OCI-LY7 (cell line): ENCODE measurements at regions not wholly inside any gene's neighbourhood (a gene's known extent, or its start where the extent isn't known, plus 50 kb on each side); places are given as distances from the start of the nearest gene placed in this dataset.

Experiments used
- BruUV-seq: library from RNA; stranded (reverse); fragments of 400-500 nt; replicated peaks from 2 replicates; lab custom pipeline; 2021; lab: Mats Ljungman, UMichigan
- CTCF ChIA-PET: fragments of 300-600 bp; sonication (Branson Sonifier 250); formaldehyde crosslinking; loops from one replicate; lab custom pipeline; 2022; ENCODE audit warnings: antibody characterized with exemption; ENCODE audit not compliant: unreplicated experiment; lab: Charles Lee
- POLR2A ChIA-PET: fragments of 300-600 bp; sonication (Branson Sonifier 250); formaldehyde crosslinking; loops from one replicate; lab custom pipeline; 2022; ENCODE audit warnings: antibody characterized with exemption; lab: Charles Lee
- DNase-seq: peaks from one replicate; pipeline ENCODE4 v3.0.0-alpha.2; 2015; ENCODE audit warnings: low spot score
- H2AFZ ChIP-seq: fragments of 200-600 bp; sonication (generic), shearing (Covaris generic); 2 replicates; pipeline ENCODE4 v1.6.1; 2014; ENCODE audit warnings: mild to moderate bottlenecking, antibody characterized with exemption, low read length, moderate library complexity
- H3K27ac ChIP-seq: fragments of 200-600 bp; sonication (generic); 2 replicates; pipeline ENCODE4 v1.5.1; 2014; ENCODE audit warnings: mixed run types, low read depth, mild to moderate bottlenecking, moderate library complexity, low read length, inconsistent platforms; ENCODE audit not compliant: poor library complexity, severe bottlenecking
- H3K36me3 ChIP-seq: fragments of 200-600 bp; sonication (generic); 2 replicates; pipeline ENCODE4 v1.6.1; 2014; ENCODE audit warnings: mild to moderate bottlenecking, antibody characterized with exemption, low read length, moderate library complexity, mixed read lengths; ENCODE audit not compliant: insufficient read depth
- H3K4me1 ChIP-seq: fragments of 200-600 bp; sonication (generic); 2 replicates; pipeline ENCODE4 v1.5.1; 2014; ENCODE audit warnings: mild to moderate bottlenecking, low read length; ENCODE audit not compliant: insufficient read depth, poor library complexity, severe bottlenecking
- H3K4me2 ChIP-seq: fragments of 200-600 bp; sonication (generic); 2 replicates; pipeline ENCODE4 v1.6.1; 2014; ENCODE audit warnings: mild to moderate bottlenecking, low read length
- H3K4me3 ChIP-seq: fragments of 200-600 bp; sonication (generic); 2 replicates; pipeline ENCODE4 v1.5.1; 2014; ENCODE audit warnings: mild to moderate bottlenecking, low read depth, low read length; ENCODE audit not compliant: poor library complexity, severe bottlenecking
- H3K79me2 ChIP-seq: fragments of 200-600 bp; sonication (generic); 2 replicates; pipeline ENCODE4 v1.6.1; 2016; ENCODE audit warnings: low read depth, mild to moderate bottlenecking, low read length, moderate library complexity, mixed read lengths; ENCODE audit not compliant: insufficient read depth
- H3K9me2 ChIP-seq: fragments of 200-600 bp; sonication (generic); 2 replicates; pipeline ENCODE4 v1.6.1; 2016; ENCODE audit warnings: mild to moderate bottlenecking, low read length, mixed read lengths; ENCODE audit not compliant: insufficient read depth
- H3K9me3 ChIP-seq: fragments of 200-600 bp; sonication (generic); 2 replicates; pipeline ENCODE4 v1.6.1; 2014; ENCODE audit warnings: mild to moderate bottlenecking, mixed run types, low read length, mixed read lengths
- H4K20me1 ChIP-seq: fragments of 200-600 bp; sonication (generic); 2 replicates; pipeline ENCODE4 v1.6.1; 2014; ENCODE audit warnings: mild to moderate bottlenecking, antibody characterized with exemption, low read length, moderate library complexity, mixed read lengths; ENCODE audit not compliant: insufficient read depth
- CTCF ChIP-seq: fragments of 200-600 bp; sonication (generic); conservative IDR thresholded peaks from 2 replicates; pipeline ENCODE4 v1.5.1; 2014; ENCODE audit warnings: mild to moderate bottlenecking, antibody characterized with exemption, low read length, moderate library complexity, mixed read lengths
- EZH2phosphoT487 ChIP-seq: fragments of 200-600 bp; sonication (generic); IDR thresholded peaks from 2 replicates; pipeline ENCODE4 v1.6.1; 2018; ENCODE audit warnings: low read depth, borderline replicate concordance, mild to moderate bottlenecking, mixed run types, antibody characterized with exemption, low read length, moderate library complexity, mixed read lengths
- intact Hi-C: fragments of 100-400 bp; cut with micrococcal nuclease; formaldehyde crosslinking; loops from one replicate; pipeline ENCODE4 v1.10.0; 2022; ENCODE audit not compliant: unreplicated experiment

DNA sequence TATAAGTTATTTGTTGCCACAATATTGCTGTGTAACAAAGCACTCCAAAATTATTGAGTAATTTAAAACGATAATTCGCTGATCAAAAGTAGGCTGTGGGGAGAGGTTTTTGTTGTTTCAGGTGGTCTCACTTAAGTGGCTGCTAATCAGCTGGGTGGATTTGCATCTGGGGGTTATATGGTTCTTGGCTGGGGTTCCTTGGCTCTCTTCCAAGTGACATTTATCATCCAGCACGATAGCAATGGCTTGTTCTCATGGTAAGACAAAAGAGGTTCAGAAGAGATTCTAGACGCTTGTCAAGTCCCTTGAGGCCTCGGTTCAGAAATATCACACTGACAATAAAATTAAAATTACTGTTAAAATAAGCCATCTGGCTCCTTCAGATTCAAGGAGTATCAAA is 1648.8 kb downstream of the GRIK2 start:
- CTCF ChIA-PET = no interaction called here
- H3K4me3 ChIP-seq = no peak overlapping the region
- DNase-seq = peak; percentile 3
- no peak for TF ChIP-seq CTCF
- no peak for TF ChIP-seq EZH2phosphoT487
- no peaks in the 10 kb centered on the region for H3K36me3 ChIP-seq
- H3K9me2 ChIP-seq = no peaks in the 10 kb centered on the region
- no peak overlapping the region for H3K4me2 ChIP-seq
- H3K79me2 ChIP-seq = no peaks in the 10 kb centered on the region
- no peak overlapping the region for H3K27ac ChIP-seq
- no peaks in the 10 kb centered on the region for H4K20me1 ChIP-seq
- no TSS peak for BruUV-seq
- H2AFZ ChIP-seq = no peak overlapping the region
- H3K9me3 ChIP-seq = no peaks in the 10 kb centered on the region
- intact Hi-C loops = no loop called here
- no peaks in the 10 kb centered on the region for H3K4me1 ChIP-seq
- POLR2A ChIA-PET = no interaction called here

- no peaks in the 10 kb centered on the region for H3K9me2 ChIP-seq
- no TSS peak for BruUV-seq
- TF ChIP-seq CTCF = no peak
- no peak for TF ChIP-seq EZH2phosphoT487
- ChIA-PET POLR2A (no interaction called here), CTCF (no interaction called here)
- H4K20me1 ChIP-seq = no peaks in the 10 kb centered on the region
- no peak overlapping the region for H3K27ac ChIP-seq
- no peaks in the 10 kb centered on the region for H3K4me1 ChIP-seq
- DNase-seq = no peak
- intact Hi-C loops = no loop called here
- H3K36me3 ChIP-seq = no peaks in the 10 kb centered on the region
- no peak overlapping the region for H3K4me3 ChIP-seq
- no peak overlapping the region for H3K4me2 ChIP-seq
- no peak overlapping the region for H2AFZ ChIP-seq
- H3K79me2 ChIP-seq = no peaks in the 10 kb centered on the region
- H3K9me3 ChIP-seq = no peaks in the 10 kb centered on the region
These were observed 1643.3 kb downstream of the GRIK2 start for GRCh38 chr6:103036846-103037245.

DNA sequence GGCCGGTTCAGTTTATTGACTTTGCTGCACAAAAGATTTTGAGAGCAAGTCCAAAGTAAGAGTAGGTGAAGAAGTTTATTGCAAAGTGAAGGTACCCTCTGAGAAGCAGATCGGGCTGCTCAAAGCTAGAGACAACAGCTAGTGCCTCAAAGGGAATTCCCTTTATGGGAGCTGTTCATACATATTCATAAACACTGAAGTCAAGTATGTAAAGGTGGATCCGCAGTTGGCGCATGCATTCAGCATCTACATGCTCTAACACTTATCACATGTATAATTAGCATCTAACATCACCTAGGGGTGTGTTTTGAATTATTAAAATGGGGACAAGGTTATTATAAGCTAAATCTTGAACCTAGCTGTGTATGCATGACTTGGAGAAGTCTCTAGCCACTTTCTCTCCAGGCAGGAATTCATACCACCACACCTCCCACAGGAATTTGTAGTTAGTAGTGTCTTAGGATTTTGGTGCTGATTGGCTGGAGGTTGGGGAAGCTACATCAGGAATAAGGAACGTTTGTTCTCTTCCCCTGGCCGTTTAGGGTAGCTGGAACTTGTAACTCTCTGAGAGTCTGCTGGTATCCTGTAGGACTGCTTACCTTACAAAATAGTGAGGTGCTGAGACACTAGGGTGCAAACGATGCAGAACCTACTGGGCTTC is 1633.9 kb downstream of the GRIK2 start:
- DNase-seq = no peak
- no peak overlapping the region for H3K27ac ChIP-seq
- no peak for TF ChIP-seq EZH2phosphoT487
- no peak for TF ChIP-seq CTCF
- no peaks in the 10 kb centered on the region for H3K36me3 ChIP-seq
- ChIA-PET CTCF (no interaction called here), POLR2A (no interaction called here)
- no TSS peak for BruUV-seq
- no peaks in the 10 kb centered on the region for H3K79me2 ChIP-seq
- no peak overlapping the region for H2AFZ ChIP-seq
- H3K4me3 ChIP-seq = no peak overlapping the region
- no peaks in the 10 kb centered on the region for H3K9me2 ChIP-seq
- H3K4me1 ChIP-seq = no peaks in the 10 kb centered on the region
- intact Hi-C loops = no loop called here
- H3K4me2 ChIP-seq = no peak overlapping the region
- no peaks in the 10 kb centered on the region for H3K9me3 ChIP-seq
- no peaks in the 10 kb centered on the region for H4K20me1 ChIP-seq
